ENCODE measurements at regions not wholly inside any gene's neighbourhood (a gene's known extent, or its start where the extent isn't known, plus 50 kb on each side); places are given as distances from the start of the nearest gene placed in this dataset.

DNA sequence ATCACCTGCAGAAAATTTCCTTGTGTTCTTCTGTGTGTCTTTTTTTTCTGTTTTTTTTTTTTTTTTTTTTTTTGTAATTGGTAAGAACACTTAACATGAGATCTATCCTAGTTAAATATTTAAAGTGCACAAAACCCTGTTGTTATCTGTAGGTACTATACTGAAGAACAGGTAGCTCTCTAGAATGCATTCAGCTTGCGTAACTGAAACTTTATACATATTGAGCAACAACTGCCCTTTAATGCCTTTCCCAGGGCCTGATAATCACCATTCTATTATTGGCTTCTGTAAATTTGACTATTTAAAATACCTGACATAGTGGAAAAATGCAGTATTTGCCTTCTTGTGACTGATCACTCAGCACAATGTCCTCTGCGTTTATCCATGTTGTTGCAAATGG, 701.8 kb downstream of the SUCLG1 start:
- H3K9me3 ChIP-seq = peaks cover 0 to 38% (median 13%) of the 10 kb centered on the region in 12 donors
- no peak overlapping the region for H3K27ac ChIP-seq
- TF ChIP-seq, protein P1, sequence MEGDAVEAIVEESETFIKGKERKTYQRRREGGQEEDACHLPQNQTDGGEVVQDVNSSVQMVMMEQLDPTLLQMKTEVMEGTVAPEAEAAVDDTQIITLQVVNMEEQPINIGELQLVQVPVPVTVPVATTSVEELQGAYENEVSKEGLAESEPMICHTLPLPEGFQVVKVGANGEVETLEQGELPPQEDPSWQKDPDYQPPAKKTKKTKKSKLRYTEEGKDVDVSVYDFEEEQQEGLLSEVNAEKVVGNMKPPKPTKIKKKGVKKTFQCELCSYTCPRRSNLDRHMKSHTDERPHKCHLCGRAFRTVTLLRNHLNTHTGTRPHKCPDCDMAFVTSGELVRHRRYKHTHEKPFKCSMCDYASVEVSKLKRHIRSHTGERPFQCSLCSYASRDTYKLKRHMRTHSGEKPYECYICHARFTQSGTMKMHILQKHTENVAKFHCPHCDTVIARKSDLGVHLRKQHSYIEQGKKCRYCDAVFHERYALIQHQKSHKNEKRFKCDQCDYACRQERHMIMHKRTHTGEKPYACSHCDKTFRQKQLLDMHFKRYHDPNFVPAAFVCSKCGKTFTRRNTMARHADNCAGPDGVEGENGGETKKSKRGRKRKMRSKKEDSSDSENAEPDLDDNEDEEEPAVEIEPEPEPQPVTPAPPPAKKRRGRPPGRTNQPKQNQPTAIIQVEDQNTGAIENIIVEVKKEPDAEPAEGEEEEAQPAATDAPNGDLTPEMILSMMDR (IDR thresholded peaks at IDR 0.05) = no peak
- no peak for TF ChIP-seq POLR2A (IDR thresholded peaks at IDR 0.05)
- WGBS, 4 donors = 75 to 95% (median 94%) methylated on average over 2 of the region's 2 CpGs
- intact Hi-C loops (cut with DNase I) = no loop called here
- H3K4me3 ChIP-seq = no peak overlapping the region
- H3K36me3 ChIP-seq = no peaks in the 10 kb centered on the region
- no peaks in the 10 kb centered on the region for H3K27me3 ChIP-seq
- ATAC-seq = no peak
- DNase-seq = no peak
- H3K4me1 ChIP-seq = no peaks in the 10 kb centered on the region

DNA sequence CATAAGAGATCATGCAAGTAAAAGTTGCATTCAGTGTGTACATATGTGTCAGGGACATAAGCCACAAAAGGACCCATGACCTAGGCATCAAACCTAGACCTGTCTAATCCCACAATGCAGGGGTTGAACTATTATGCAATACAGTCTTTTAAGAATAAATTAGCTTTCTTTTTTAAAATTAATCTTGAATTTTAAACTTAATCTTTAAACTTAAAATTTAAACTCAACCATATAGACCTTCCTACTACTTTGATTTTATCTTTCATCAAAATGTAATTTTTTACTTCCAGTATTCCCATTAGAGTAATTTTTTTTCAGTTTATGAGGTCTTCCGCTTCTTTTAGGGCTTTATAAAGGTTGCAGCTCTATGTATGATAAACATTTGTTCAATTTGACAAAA, 702.9 kb downstream of the SUCLG1 start:
- 76 to 100% (median 89%) methylated on average over 1 of the region's 1 CpG for WGBS, 4 donors
- no peak for ATAC-seq
- intact Hi-C loops (cut with DNase I) = no loop called here
- Histone ChIP-seq H3K4me3 (no peak overlapping the region), H3K9me3 (peaks cover 0 to 30% (median 10%) of the 10 kb centered on the region in 12 donors), H3K36me3 (no peaks in the 10 kb centered on the region), H3K27me3 (no peaks in the 10 kb centered on the region), H3K27ac (no peak overlapping the region), H3K4me1 (no peaks in the 10 kb centered on the region)
- DNase-seq = no peak
- TF ChIP-seq, protein P1 (IDR thresholded peaks at IDR 0.05) = no peak
- TF ChIP-seq POLR2A (IDR thresholded peaks at IDR 0.05) = no peak

DNA sequence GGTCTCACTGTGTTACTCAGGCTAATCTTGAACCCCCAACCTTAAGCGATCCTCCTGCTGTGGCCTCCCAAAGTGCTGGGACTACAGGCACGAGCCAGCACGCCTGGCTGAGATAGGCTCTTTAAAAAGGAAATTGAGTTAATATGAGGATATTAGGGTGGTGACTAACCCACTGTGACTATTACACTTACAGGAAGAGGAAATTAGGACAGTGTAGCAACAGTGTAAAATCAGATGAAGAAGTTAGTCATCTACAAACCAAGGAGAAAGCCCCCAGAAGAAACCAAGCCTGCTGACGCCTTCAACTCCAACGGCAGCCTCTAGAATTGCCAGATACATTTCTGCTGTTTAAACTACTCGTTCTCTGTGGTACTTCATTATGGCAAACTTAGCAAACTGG, 711.9 kb downstream of the SUCLG1 start:
- H3K9me3 ChIP-seq = peaks cover 0 to 8% (median 0%) of the 10 kb centered on the region in 12 donors
- TF ChIP-seq POLR2A (IDR thresholded peaks at IDR 0.05) = no peak
- TF ChIP-seq, protein P1 (IDR thresholded peaks at IDR 0.05) = no peak
- intact Hi-C loops (cut with DNase I) = no loop called here
- DNase-seq (no peak), ATAC-seq (no peak)
- H3K27ac ChIP-seq = no peak overlapping the region
- no peak overlapping the region for H3K4me3 ChIP-seq
- 78 to 84% (median 82%) methylated on average over 6 of the region's 6 CpGs for WGBS, 4 donors
- no peaks in the 10 kb centered on the region for H3K27me3 ChIP-seq
- peaks cover 0 to 4% (median 0%) of the 10 kb centered on the region in 12 donors for H3K4me1 ChIP-seq
- no peaks in the 10 kb centered on the region for H3K36me3 ChIP-seq

DNA sequence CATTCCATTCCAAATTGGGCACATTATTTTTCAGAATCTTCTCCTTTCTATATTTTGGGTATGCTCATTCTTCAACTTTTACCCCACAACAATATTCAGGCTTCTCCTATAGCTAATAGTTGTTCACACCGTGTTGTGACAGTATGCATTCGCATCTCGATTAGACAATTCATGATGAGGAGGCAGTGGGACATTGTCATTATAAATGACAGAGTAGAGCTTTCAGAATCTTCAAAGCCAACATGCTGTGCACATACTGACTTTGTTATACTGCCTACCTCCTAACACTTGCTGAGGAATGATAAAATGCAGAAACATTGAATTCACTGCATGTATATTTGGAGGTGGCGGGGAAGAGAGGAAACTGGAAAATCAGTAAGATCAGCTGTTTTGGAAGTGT, 714.2 kb downstream of the SUCLG1 start:
- intact Hi-C loops (cut with DNase I) = no loop called here
- H3K27me3 ChIP-seq = no peaks in the 10 kb centered on the region
- H3K27ac ChIP-seq = no peak overlapping the region
- no peak for DNase-seq
- TF ChIP-seq, protein P1 (IDR thresholded peaks at IDR 0.05) = no peak
- TF ChIP-seq POLR2A (IDR thresholded peaks at IDR 0.05) = no peak
- 85 to 90% (median 86%) methylated on average over 4 of the region's 4 CpGs for WGBS, 4 donors
- H3K4me3 ChIP-seq = no peak overlapping the region
- H3K36me3 ChIP-seq = no peaks in the 10 kb centered on the region
- peaks cover 0 to 4% (median 0%) of the 10 kb centered on the region in 12 donors for H3K4me1 ChIP-seq
- peaks cover 0 to 27% (median 0%) of the 10 kb centered on the region in 12 donors for H3K9me3 ChIP-seq
- ATAC-seq = no peak

Data from heart left ventricle (tissue), 16 donors.